AG09309 (cell line): ENCODE measurements at regions not wholly inside any gene's neighbourhood (a gene's known extent, or its start where the extent isn't known, plus 50 kb on each side); places are given as distances from the start of the nearest gene placed in this dataset.
A peak's percentile ranks its signal among the peaks of the same experiment; 100 is the strongest.
"Not testable (repeated sequence)": the region's sequence is repeated elsewhere in the genome, so short reads cannot be mapped to it uniquely, and the experiment has no call there.

Experiments used
- DNase-seq: peaks from one replicate; pipeline ENCODE4 v3.0.0-alpha.2; 2010; ENCODE audit warnings: low read depth
- H3K4me3 ChIP-seq: 2 replicates; pipeline ENCODE4 v1.5.1; 2011; ENCODE audit warnings: mild to moderate bottlenecking, low read depth, low read length, moderate library complexity; ENCODE audit not compliant: control insufficient read depth
- CTCF ChIP-seq: IDR thresholded peaks from 2 replicates; pipeline ENCODE4 v1.5.1; 2011; ENCODE audit warnings: mild to moderate bottlenecking, low read depth, low read length, inconsistent platforms; ENCODE audit not compliant: insufficient read depth, control insufficient read depth; ENCODE audit errors: missing control alignments

- no peak overlapping the region for H3K4me3 ChIP-seq
- peak; percentile 43 for TF ChIP-seq CTCF
- DNase-seq: no peak
These were observed 507.3 kb upstream of the CITED2 start for GRCh38 chr6:139881728-139882211.

GRCh38 chr6:139881236-139881635 is 506.8 kb upstream of the CITED2 start:
- TF ChIP-seq CTCF: no peak
- no peak for DNase-seq
- H3K4me3 ChIP-seq: no peak overlapping the region

GRCh38 chr6:139879823-139880356 is 505.4 kb upstream of the CITED2 start:
- no peak for DNase-seq
- TF ChIP-seq CTCF: no peak
- no peak overlapping the region for H3K4me3 ChIP-seq

- not testable (repeated sequence) for DNase-seq, H3K4me3 ChIP-seq
These were observed 504.8 kb upstream of the CITED2 start for GRCh38 chr6:139879241-139879640.

GRCh38 chr6:139877828-139878405 is 503.5 kb upstream of the CITED2 start:
- no peak overlapping the region for H3K4me3 ChIP-seq
- no peak for TF ChIP-seq CTCF
- DNase-seq: no peak

- TF ChIP-seq CTCF: no peak
- DNase-seq: no peak
- H3K4me3 ChIP-seq: no peak overlapping the region
These were observed 498.2 kb upstream of the CITED2 start for GRCh38 chr6:139872665-139873064.

- no peak for DNase-seq
- no peak overlapping the region for H3K4me3 ChIP-seq
- no peak for TF ChIP-seq CTCF
These were observed 497.5 kb upstream of the CITED2 start for GRCh38 chr6:139871803-139872510.
